ENCODE measurements at regions not wholly inside any gene's neighbourhood (a gene's known extent, or its start where the extent isn't known, plus 50 kb on each side); places are given as distances from the start of the nearest gene placed in this dataset.

- POLR2A ChIA-PET: no interaction called here
- TF ChIP-seq IRF2 (CRISPR knock-in tag; IDR thresholded peaks at IDR 0.05; ENCODE audit: borderline replicate concordance, low read depth): no peak
- TF ChIP-seq SP1 (CRISPR knock-in tag; conservative IDR thresholded peaks at IDR 0.05): no peak
- TF ChIP-seq CTCF (IDR thresholded peaks at IDR 0.05): no peak
- TF ChIP-seq E2F5 (CRISPR knock-in tag; IDR thresholded peaks at IDR 0.05): no peak
- no peak for TF ChIP-seq ATF2 (CRISPR knock-in tag; IDR thresholded peaks at IDR 0.05; ENCODE audit: borderline replicate concordance, low read depth)
- TF ChIP-seq GABPB1 (CRISPR knock-in tag; IDR thresholded peaks at IDR 0.05): no peak
- TF ChIP-seq ZNF396 (CRISPR knock-in tag; IDR thresholded peaks at IDR 0.05; ENCODE audit: borderline replicate concordance): no peak
- no peak for TF ChIP-seq PREB (CRISPR knock-in tag; IDR thresholded peaks at IDR 0.05; ENCODE audit: borderline replicate concordance)
- no peak for TF ChIP-seq ZNF416 (CRISPR knock-in tag; IDR thresholded peaks at IDR 0.05)
Measured at GRCh38 chr16:79726902-79727301, 126.4 kb upstream of the MAF start.

GRCh38 chr16:79725051-79725450, 124.5 kb upstream of the MAF start:
- Mint-ChIP-seq H3K36me3 (no peaks in the 10 kb centered on the region), H3K4me3 (no peak overlapping the region), H3K9me3 (peaks cover 14% of the 10 kb centered on the region), H3K27ac (no peak overlapping the region), H3K27me3 (ENCODE audit: low read depth) (0 out of 2 replicates have a peak, but pooled peaks cover 1% of the 10 kb centered on the region), H3K4me1 (peaks cover 7% of the 10 kb centered on the region)
- TF ChIP-seq TCF7 (CRISPR knock-in tag; IDR thresholded peaks at IDR 0.05; ENCODE audit: low read depth) (no peak), GRHL2 (CRISPR knock-in tag; IDR thresholded peaks at IDR 0.05; ENCODE audit: insufficient replicate concordance, severe bottlenecking) (no peak), CREM (CRISPR knock-in tag; IDR thresholded peaks at IDR 0.05) (no peak), ZNF416 (CRISPR knock-in tag; IDR thresholded peaks at IDR 0.05) (no peak), ZMAT4 (CRISPR knock-in tag; IDR thresholded peaks at IDR 0.05) (no peak), SP1 (CRISPR knock-in tag; conservative IDR thresholded peaks at IDR 0.05) (no peak)
- DNase-seq (ENCODE audit: low spot score) (no peak), ATAC-seq (no peak)
- POLR2A ChIA-PET: no interaction called here
- CTCF ChIA-PET: no interaction called here

More at GRCh38 chr16:79726902-79727301, 126.4 kb upstream of the MAF start:
- CTCF ChIA-PET: interaction anchor here (0.6 kb wide), 1 partner anchor 233 kb away, joined by 3 read pairs; no protein-coding TSS in a partner anchor
- DNase-seq (ENCODE audit: low spot score): no peak
- H3K9me3 Mint-ChIP-seq: peaks cover 24% of the 10 kb centered on the region
- ATAC-seq: no peak
- H3K27me3 Mint-ChIP-seq (ENCODE audit: low read depth): 0 out of 2 replicates have a peak, but pooled peaks cover 2% of the 10 kb centered on the region
- H3K36me3 Mint-ChIP-seq: no peaks in the 10 kb centered on the region
- no peak overlapping the region for H3K27ac Mint-ChIP-seq
- peaks cover 7% of the 10 kb centered on the region for H3K4me1 Mint-ChIP-seq
- no peak overlapping the region for H3K4me3 Mint-ChIP-seq

GRCh38 chr16:79723583-79724168, 123.1 kb upstream of the MAF start:
- no peaks in the 10 kb centered on the region for H3K36me3 Mint-ChIP-seq
- ChIA-PET POLR2A (no interaction called here), CTCF (no interaction called here)
- peaks cover 7% of the 10 kb centered on the region for H3K4me1 Mint-ChIP-seq
- DNase-seq (ENCODE audit: low spot score): peak; percentile 11
- H3K4me3 Mint-ChIP-seq: no peak overlapping the region
- no peaks in the 10 kb centered on the region for H3K27me3 Mint-ChIP-seq (ENCODE audit: low read depth)
- peaks cover 10% of the 10 kb centered on the region for H3K9me3 Mint-ChIP-seq
- H3K27ac Mint-ChIP-seq: no peak overlapping the region
- ATAC-seq: peak; percentile 74
- TF ChIP-seq FOXP4 (CRISPR knock-in tag; IDR thresholded peaks at IDR 0.05): no peak
- TF ChIP-seq SMAD3 (CRISPR knock-in tag; IDR thresholded peaks at IDR 0.05; ENCODE audit: borderline replicate concordance): no peak
- TF ChIP-seq USF1 (CRISPR knock-in tag; IDR thresholded peaks at IDR 0.05): no peak
- TF ChIP-seq ZNF671 (CRISPR knock-in tag; IDR thresholded peaks at IDR 0.05): no peak
- no peak for TF ChIP-seq E2F4 (CRISPR knock-in tag; IDR thresholded peaks at IDR 0.05; ENCODE audit: borderline replicate concordance, low read depth)
- TF ChIP-seq HMGXB4 (CRISPR knock-in tag; IDR thresholded peaks at IDR 0.05): no peak
- TF ChIP-seq NR1H2 (CRISPR knock-in tag; IDR thresholded peaks at IDR 0.05): no peak

Data from WTC11 (cell line).